AG08395 (cell line): ENCODE measurements at regions not wholly inside any gene's neighbourhood (a gene's known extent, or its start where the extent isn't known, plus 50 kb on each side); places are given as distances from the start of the nearest gene placed in this dataset.
A peak's percentile ranks its signal among the peaks of the same experiment; 100 is the strongest.

Source experiments
- DNase-seq: peaks from one replicate; pipeline ENCODE4 v3.0.0; 2012; ENCODE audit warnings: mixed read lengths, low spot score

- DNase-seq = no peak
These were observed 70.2 kb upstream of the ZFP64 start for GRCh38 chr20:52261792-52262191.

GRCh38 chr20:52259295-52259694 lies 67.7 kb upstream of the ZFP64 start:
- DNase-seq = no peak

DNA sequence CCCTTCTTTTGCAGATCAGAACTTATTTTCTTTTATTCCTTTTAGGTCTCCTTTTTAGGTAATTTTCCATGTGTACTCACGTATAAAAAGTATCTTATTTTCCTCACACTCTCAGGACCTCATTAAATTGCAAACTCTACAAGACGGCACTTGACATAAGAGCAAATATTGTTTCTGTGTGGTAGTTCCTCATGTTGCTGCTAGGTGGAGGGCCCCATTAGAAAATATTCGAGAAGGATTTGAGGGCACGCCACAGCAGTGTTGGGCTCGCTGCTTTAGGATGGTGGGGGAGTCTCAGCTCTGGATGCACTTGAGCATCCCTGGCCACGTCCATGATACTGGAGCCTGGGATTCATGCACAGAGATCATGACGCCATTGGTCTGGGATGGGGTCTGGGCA lies 64.9 kb upstream of the ZFP64 start:
- DNase-seq = no peak

GRCh38 chr20:52252664-52253063 lies 61.1 kb upstream of the ZFP64 start:
- DNase-seq = no peak

DNA sequence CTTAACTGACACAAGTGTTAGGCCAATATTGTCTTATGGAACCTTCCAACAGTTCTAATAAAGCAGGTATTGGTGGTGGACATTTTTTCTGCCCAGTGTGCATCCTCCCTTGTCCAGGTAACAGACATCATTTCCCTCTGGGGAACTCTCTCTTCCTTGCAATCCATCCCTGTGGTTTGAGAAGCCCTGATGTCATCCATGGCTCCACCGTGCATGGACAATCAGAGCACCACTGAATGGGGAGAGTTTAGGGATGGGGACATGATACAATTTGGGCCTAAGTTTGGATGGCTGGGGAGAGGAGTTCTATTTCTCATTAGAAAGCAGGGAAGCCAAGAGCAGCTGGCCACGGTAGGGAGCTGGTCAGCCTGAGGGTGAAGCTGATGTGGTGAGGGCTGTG lies 60.2 kb upstream of the ZFP64 start:
- no peak for DNase-seq

DNA sequence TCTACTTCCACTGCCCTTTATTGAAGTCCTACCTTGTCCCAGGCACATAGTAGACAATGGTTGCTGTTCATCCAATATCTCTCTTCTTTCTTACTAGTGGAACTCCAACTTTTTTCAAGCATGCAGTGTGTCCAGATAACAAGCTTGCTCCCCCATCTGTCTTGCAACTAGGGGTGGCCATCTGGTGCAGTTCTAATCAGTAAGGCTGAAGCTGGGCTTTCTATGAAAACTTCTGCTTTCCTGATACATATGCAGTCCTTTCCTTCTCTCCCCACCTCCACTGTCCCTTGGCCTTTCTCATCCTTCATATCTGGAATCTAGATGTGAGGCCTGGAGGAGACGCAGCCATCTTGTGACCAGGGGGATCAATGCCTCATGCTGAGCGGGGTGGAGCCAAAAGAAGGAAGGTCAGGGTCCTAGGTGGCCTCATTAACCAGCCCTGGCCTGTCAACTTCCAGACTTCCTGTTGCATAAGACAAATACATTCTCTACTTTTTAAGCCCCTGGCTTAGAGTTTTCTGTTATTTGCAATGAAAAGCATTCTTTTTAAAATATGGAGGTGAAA lies 59.6 kb upstream of the ZFP64 start:
- no peak for DNase-seq

GRCh38 chr20:52247548-52247947 lies 56.0 kb upstream of the ZFP64 start:
- DNase-seq = no peak

DNA sequence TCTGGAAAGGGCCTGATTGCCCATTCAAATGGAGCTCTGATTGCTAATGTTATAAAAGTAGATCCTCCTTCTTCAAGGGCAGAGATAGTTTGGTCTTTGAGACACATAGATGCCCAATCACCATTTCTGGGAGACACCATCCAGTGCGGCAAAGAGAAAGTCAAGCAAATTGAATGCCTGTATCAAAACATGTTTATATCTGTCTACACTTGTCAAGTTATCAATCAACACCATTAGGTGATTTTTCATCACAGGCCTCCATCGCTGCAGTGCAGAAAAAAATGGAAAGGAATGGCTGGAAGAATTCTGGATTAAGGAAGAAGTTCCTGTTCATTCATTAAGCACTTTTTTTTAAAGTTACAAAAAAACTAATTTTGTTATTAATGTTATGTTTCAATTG lies 54.8 kb upstream of the ZFP64 start:
- DNase-seq = no peak

DNA sequence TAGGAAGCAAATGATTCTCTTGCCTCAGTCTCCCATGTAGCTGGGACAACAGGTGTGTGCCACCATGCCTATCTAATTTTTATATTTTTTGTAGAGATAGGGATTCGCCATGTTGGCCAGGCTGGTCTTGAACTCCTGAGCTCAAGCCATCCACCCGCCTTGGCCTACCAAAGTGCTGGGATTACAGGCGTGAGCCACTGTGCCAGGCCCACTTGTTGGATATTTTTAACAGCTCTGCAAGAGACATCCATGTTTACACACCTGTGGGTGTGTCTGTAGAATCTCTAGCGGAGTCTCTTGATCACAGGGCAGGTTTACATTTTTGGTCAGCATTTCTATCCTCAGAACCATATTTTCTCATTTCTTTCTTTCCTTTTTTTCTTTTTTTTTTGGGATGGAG lies 53.1 kb upstream of the ZFP64 start:
- DNase-seq = no peak

GRCh38 chr20:52242237-52243230 lies 51.0 kb upstream of the ZFP64 start:
- peak; percentile 30 for DNase-seq
